Subcutaneous abdominal adipose tissue (tissue), 5 donors: ENCODE measurements at regions not wholly inside any gene's neighbourhood (a gene's known extent, or its start where the extent isn't known, plus 50 kb on each side); places are given as distances from the start of the nearest gene placed in this dataset.

ENCODE experiments used
- H3K27ac ChIP-seq: one replicate; pipeline ENCODE4 v1.7.0; 2013; ENCODE audit warnings: low read depth, mild to moderate bottlenecking, inconsistent platforms, low read length, moderate library complexity
- H3K27me3 ChIP-seq, 5 donors: one replicate each; pipeline ENCODE4 v1.7.0; 2013; ENCODE audit warnings: low read length in 5 of 5, inconsistent platforms in 1 of 5; ENCODE audit not compliant: control insufficient read depth in 5 of 5, insufficient read depth in 4 of 5
- H3K36me3 ChIP-seq, 5 donors: one replicate each; pipeline ENCODE4 v1.7.0; 2013; ENCODE audit warnings: low read length in 5 of 5; ENCODE audit not compliant: control insufficient read depth in 5 of 5, insufficient read depth in 5 of 5
- H3K4me1 ChIP-seq, 5 donors: one replicate each; pipeline ENCODE4 v1.7.0; 2013; ENCODE audit warnings: low read length in 5 of 5, mild to moderate bottlenecking in 3 of 5, moderate library complexity in 1 of 5; ENCODE audit not compliant: control insufficient read depth in 5 of 5, insufficient read depth in 5 of 5
- H3K4me3 ChIP-seq, 5 donors: one replicate each; pipeline ENCODE4 v1.7.0; 2013; ENCODE audit warnings: low read length in 5 of 5, low read depth in 1 of 5
- H3K9ac ChIP-seq, 5 donors: one replicate each; pipeline ENCODE4 v1.7.0; 2013; ENCODE audit warnings: low read length in 5 of 5, mild to moderate bottlenecking in 4 of 5, moderate library complexity in 3 of 5
- H3K9me3 ChIP-seq, 5 donors: one replicate each; pipeline ENCODE4 v1.7.0; 2013; ENCODE audit warnings: low read length in 5 of 5; ENCODE audit not compliant: control insufficient read depth in 5 of 5
- donor health status: healthy.
- donor health status: healthy.
- donor health status: healthy.
- donor health status: healthy.
- donor health status: healthy.

- Histone ChIP-seq H3K27me3 (no peaks in the 10 kb centered on the region), H3K4me1 (peaks cover 4 to 28% (median 28%) of the 10 kb centered on the region in 5 donors), H3K4me3 (no peak overlapping the region), H3K36me3 (no peaks in the 10 kb centered on the region), H3K27ac (peak overlapping the region; percentile 45), H3K9ac (peak overlapping the region in 2 of 5 donors; percentile 22 to 60), H3K9me3 (no peaks in the 10 kb centered on the region)
These were observed 51.0 kb upstream of the EML4 start for GRCh38 chr2:42117923-42118753.

DNA sequence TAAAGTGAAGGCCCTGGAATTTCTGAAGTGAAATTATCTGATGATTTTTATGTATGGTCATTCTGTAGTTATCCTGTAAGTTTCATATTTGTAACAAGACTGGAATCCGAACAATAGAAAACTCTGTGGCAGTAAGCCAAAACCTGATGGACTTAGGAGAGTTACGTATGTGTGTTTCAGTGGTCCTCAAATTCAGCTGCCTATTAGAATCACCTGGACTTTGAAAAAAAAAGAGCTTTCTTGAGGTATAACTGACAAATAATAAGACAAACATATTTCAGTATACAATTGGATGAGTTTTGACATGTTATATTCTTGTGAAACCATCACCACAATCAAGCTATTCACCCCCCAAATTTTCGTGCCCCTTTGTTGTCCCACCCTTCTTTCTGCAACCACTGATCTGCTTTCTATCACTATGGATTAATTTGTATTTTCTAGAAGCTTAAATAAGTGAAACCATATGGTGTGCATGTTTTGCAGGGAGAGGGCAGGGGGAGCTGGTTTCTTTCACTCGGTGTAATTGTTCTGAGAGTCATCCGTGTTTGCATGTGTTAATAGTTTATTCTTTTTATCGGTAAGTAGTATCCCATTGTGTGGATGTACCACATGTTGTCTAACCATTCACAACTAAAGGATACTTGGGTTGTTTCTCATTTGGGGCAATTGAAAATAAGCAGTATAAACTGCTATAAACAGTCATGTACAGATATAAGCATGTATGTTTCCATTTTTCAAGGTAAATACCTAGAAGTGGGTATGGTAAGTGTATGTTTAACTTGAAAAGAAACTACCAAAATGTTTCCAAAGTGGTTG is 50.2 kb upstream of the EML4 start:
- Histone ChIP-seq H3K36me3 (no peaks in the 10 kb centered on the region), H3K4me3 (no peak overlapping the region), H3K9me3 (no peaks in the 10 kb centered on the region), H3K4me1 (peaks cover 4 to 28% (median 28%) of the 10 kb centered on the region in 5 donors), H3K27me3 (no peaks in the 10 kb centered on the region), H3K9ac (peak overlapping the region in 2 of 5 donors; percentile 22 to 60), H3K27ac (peak overlapping the region; percentile 45)
